ENCODE measurements at regions not wholly inside any gene's neighbourhood (a gene's known extent, or its start where the extent isn't known, plus 50 kb on each side); places are given as distances from the start of the nearest gene placed in this dataset.

GRCh38 chr14:83779266-83779665, 1750.7 kb upstream of the FLRT2 start:
- TF ChIP-seq CTCF (IDR thresholded peaks at IDR 0.05), result no peak
- TF ChIP-seq ZFX (IDR thresholded peaks at IDR 0.05; ENCODE audit: borderline replicate concordance), result no peak

All from 22Rv1 (cell line).